Right forelimb (tissue), 1 donor: ENCODE measurements at regions not wholly inside any gene's neighbourhood (a gene's known extent, or its start where the extent isn't known, plus 50 kb on each side); places are given as distances from the start of the nearest gene placed in this dataset.
"Not testable (repeated sequence)": the region's sequence is repeated elsewhere in the genome, so short reads cannot be mapped to it uniquely, and the experiment has no call there.

Experiments used
- DNase-seq: peaks from one replicate; pipeline ENCODE4 v3.0.0-alpha.2; 2018

- no peak for DNase-seq
These were observed 96.0 kb downstream of the RASGEF1B start for GRCh38 chr4:81375745-81376144.

GRCh38 chr4:81369886-81370285 lies 101.8 kb downstream of the RASGEF1B start:
- DNase-seq, result no peak

- no peak for DNase-seq
These were observed 104.9 kb downstream of the RASGEF1B start for GRCh38 chr4:81366779-81367178.

- DNase-seq, result no peak
These were observed 111.0 kb downstream of the RASGEF1B start for GRCh38 chr4:81360737-81361136.

GRCh38 chr4:81359207-81359606 lies 112.5 kb downstream of the RASGEF1B start:
- no peak for DNase-seq

GRCh38 chr4:81358154-81358553 lies 113.6 kb downstream of the RASGEF1B start:
- DNase-seq, result no peak

GRCh38 chr4:81356621-81357020 lies 115.1 kb downstream of the RASGEF1B start:
- DNase-seq, result no peak

- no peak for DNase-seq
These were observed 116.6 kb downstream of the RASGEF1B start for GRCh38 chr4:81355136-81355535.

GRCh38 chr4:81353861-81354260 lies 117.8 kb downstream of the RASGEF1B start:
- no peak for DNase-seq

- DNase-seq, result no peak
These were observed 119.3 kb downstream of the RASGEF1B start for GRCh38 chr4:81352446-81352835.

- peak; percentile 71 for DNase-seq
These were observed 119.9 kb downstream of the RASGEF1B start for GRCh38 chr4:81351654-81352445.

- no peak for DNase-seq
These were observed 121.7 kb downstream of the RASGEF1B start for GRCh38 chr4:81350040-81350439.

- DNase-seq, result no peak
These were observed 123.0 kb downstream of the RASGEF1B start for GRCh38 chr4:81348778-81349094.

- DNase-seq, result no peak
These were observed 123.5 kb downstream of the RASGEF1B start for GRCh38 chr4:81348086-81348777.

GRCh38 chr4:81346719-81347118 lies 125.0 kb downstream of the RASGEF1B start:
- DNase-seq, result no peak

GRCh38 chr4:81343536-81343935 lies 128.2 kb downstream of the RASGEF1B start:
- no peak for DNase-seq

GRCh38 chr4:81343046-81343445 lies 128.0 kb upstream of the PRKG2 start:
- DNase-seq, result no peak

- DNase-seq, result no peak
These were observed 122.2 kb upstream of the PRKG2 start for GRCh38 chr4:81337211-81337610.

GRCh38 chr4:81335122-81335912 lies 120.3 kb upstream of the PRKG2 start:
- DNase-seq, result no peak

- DNase-seq, result no peak
These were observed 115.0 kb upstream of the PRKG2 start for GRCh38 chr4:81330018-81330417.

- DNase-seq, result no peak
These were observed 111.6 kb upstream of the PRKG2 start for GRCh38 chr4:81326581-81326980.

GRCh38 chr4:81324594-81324993 lies 109.6 kb upstream of the PRKG2 start:
- DNase-seq, result not testable (repeated sequence)

- DNase-seq, result no peak
These were observed 104.6 kb upstream of the PRKG2 start for GRCh38 chr4:81319657-81320056.
